Suprapubic skin (tissue), 4 donors: ENCODE measurements at regions not wholly inside any gene's neighbourhood (a gene's known extent, or its start where the extent isn't known, plus 50 kb on each side); places are given as distances from the start of the nearest gene placed in this dataset.

ENCODE experiments used
- CTCF ChIP-seq, 2 donors: fragments of 200-600 bp in 1 of 2; fragments of 450-650 bp in 1 of 2; sonication (generic) in 1 of 2; IDR thresholded peaks; one replicate each; pipeline ENCODE4 v1.5.1; 2016 to 2019; ENCODE audit warnings: antibody characterized with exemption in 2 of 2, mild to moderate bottlenecking in 1 of 2, moderate library complexity in 1 of 2
- EP300 ChIP-seq: sonication (generic); formaldehyde crosslinking; IDR thresholded peaks from one replicate; pipeline ENCODE4 v1.6.1; 2017; ENCODE audit warnings: antibody characterized with exemption
- POLR2A ChIP-seq, 2 donors: fragments of 450-650 bp; IDR thresholded peaks; one replicate each; pipeline ENCODE4 v1.6.1; 2017; ENCODE audit warnings: antibody characterized with exemption in 2 of 2, mild to moderate bottlenecking in 2 of 2, moderate library complexity in 2 of 2
- POLR2AphosphoS5 ChIP-seq, 3 donors: sonication (generic); formaldehyde crosslinking; IDR thresholded peaks; one replicate each; pipeline ENCODE4 v1.6.1; 2017; ENCODE audit warnings: antibody characterized with exemption in 3 of 3

- TF ChIP-seq CTCF (IDR thresholded peaks at IDR 0.05) (no peak), POLR2A (IDR thresholded peaks at IDR 0.05) (no peak), POLR2AphosphoS5 (IDR thresholded peaks at IDR 0.05) (no peak), EP300 (no peak)
Observed at GRCh38 chr2:41405441-41405840, 642.4 kb upstream of the PKDCC start.
